Neutrophil (primary cell): ENCODE measurements at regions not wholly inside any gene's neighbourhood (a gene's known extent, or its start where the extent isn't known, plus 50 kb on each side); places are given as distances from the start of the nearest gene placed in this dataset.

Experiments
- H3K27ac ChIP-seq: fragments of 200-600 bp; sonication (generic); 2 replicates; pipeline ENCODE4 v1.5.1; 2016; ENCODE audit warnings: mild to moderate bottlenecking, moderate library complexity
- H3K27me3 ChIP-seq: fragments of 200-600 bp; sonication (generic); 2 replicates; pipeline ENCODE4 v1.6.0; 2016; ENCODE audit warnings: mild to moderate bottlenecking
- H3K36me3 ChIP-seq: fragments of 200-600 bp; sonication (generic); 2 replicates; pipeline ENCODE4 v1.5.1; 2017
- H3K4me1 ChIP-seq, 2 experiments: fragments of 200-600 bp in 1 of 2; sonication (generic) in 1 of 2; 1 replicate in 1 of 2; 2 replicates in 1 of 2; pipeline versions ENCODE4 v1.5.1 to v1.6.1; 2013 to 2016; ENCODE audit warnings: low read depth in 1 of 2, low read length in 1 of 2, mild to moderate bottlenecking in 1 of 2, moderate library complexity in 1 of 2; ENCODE audit not compliant: control insufficient read depth in 1 of 2, insufficient read depth in 1 of 2
- H3K4me3 ChIP-seq, 2 experiments: fragments of 200-600 bp in 1 of 2; sonication (generic) in 1 of 2; 1 replicate in 1 of 2; 2 replicates in 1 of 2; pipeline ENCODE4 v1.5.1; 2013 to 2016; ENCODE audit warnings: low read depth in 1 of 2, low read length in 1 of 2, mild to moderate bottlenecking in 1 of 2, moderate library complexity in 1 of 2
- H3K9me3 ChIP-seq: fragments of 200-600 bp; sonication (generic); 2 replicates; pipeline ENCODE4 v1.5.1; 2016
- TF ChIP-seq, protein P1 (sequence below): fragments of 200-600 bp; sonication (generic); IDR thresholded peaks from 2 replicates; pipeline ENCODE4 v1.5.1; 2016; ENCODE audit warnings: antibody characterized with exemption

DNA sequence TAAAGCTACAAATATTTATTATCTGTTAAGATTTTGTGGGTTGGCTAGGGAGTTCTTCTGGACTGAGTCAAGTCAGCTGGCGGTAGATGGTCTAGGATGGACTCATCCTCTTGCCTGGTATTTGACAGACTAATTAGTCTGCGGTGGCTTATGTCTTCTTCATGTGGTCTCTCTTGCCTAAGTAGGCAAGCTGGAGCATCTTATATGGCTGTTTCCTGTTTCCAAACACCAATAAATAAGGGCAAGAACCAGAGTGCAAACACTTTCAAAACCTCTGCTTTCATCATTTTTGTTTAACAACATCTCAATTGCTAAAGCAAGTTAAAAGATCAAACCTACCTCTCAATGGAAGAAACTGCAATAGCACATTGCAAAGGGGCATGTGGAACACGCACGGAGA, 484.8 kb downstream of the PTPRC start:
- TF ChIP-seq, protein P1, sequence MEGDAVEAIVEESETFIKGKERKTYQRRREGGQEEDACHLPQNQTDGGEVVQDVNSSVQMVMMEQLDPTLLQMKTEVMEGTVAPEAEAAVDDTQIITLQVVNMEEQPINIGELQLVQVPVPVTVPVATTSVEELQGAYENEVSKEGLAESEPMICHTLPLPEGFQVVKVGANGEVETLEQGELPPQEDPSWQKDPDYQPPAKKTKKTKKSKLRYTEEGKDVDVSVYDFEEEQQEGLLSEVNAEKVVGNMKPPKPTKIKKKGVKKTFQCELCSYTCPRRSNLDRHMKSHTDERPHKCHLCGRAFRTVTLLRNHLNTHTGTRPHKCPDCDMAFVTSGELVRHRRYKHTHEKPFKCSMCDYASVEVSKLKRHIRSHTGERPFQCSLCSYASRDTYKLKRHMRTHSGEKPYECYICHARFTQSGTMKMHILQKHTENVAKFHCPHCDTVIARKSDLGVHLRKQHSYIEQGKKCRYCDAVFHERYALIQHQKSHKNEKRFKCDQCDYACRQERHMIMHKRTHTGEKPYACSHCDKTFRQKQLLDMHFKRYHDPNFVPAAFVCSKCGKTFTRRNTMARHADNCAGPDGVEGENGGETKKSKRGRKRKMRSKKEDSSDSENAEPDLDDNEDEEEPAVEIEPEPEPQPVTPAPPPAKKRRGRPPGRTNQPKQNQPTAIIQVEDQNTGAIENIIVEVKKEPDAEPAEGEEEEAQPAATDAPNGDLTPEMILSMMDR = no peak
- Histone ChIP-seq H3K27ac (peak overlapping the region; percentile 53), H3K36me3 (no peaks in the 10 kb centered on the region)

DNA sequence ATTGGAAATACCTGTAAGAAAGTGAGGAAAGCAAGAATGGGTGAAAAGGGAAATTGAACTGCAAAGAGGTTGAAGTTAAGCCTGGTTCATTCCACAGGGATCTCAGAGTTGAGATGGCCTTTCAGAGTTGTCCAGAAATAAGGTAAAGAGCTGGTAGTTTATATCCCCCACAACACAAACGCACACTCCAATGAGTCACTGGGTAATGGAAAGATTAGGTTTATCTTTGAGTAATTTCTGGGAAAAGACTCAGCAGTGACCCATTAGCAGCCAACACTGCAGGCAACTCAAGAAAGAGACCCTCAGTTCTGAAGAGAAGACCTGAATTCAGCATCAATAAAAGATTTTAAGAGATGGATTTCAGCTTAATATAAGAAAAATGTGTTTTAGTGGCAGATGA, 485.5 kb downstream of the PTPRC start:
- TF ChIP-seq, protein P1 = no peak
- peaks cover 11 to 18% of the 10 kb centered on the region in 2 experiments for H3K4me1 ChIP-seq
- no peaks in the 10 kb centered on the region for H3K9me3 ChIP-seq
- no peaks in the 10 kb centered on the region for H3K36me3 ChIP-seq
- H3K27ac ChIP-seq = no peak overlapping the region
- no peak overlapping the region for H3K4me3 ChIP-seq
- H3K27me3 ChIP-seq = no peaks in the 10 kb centered on the region

More for the DNA sequence above, 484.8 kb downstream of the PTPRC start:
- Histone ChIP-seq H3K4me1 (peaks cover 11 to 18% of the 10 kb centered on the region in 2 experiments), H3K4me3 (no peak overlapping the region), H3K27me3 (no peaks in the 10 kb centered on the region), H3K9me3 (no peaks in the 10 kb centered on the region)

DNA sequence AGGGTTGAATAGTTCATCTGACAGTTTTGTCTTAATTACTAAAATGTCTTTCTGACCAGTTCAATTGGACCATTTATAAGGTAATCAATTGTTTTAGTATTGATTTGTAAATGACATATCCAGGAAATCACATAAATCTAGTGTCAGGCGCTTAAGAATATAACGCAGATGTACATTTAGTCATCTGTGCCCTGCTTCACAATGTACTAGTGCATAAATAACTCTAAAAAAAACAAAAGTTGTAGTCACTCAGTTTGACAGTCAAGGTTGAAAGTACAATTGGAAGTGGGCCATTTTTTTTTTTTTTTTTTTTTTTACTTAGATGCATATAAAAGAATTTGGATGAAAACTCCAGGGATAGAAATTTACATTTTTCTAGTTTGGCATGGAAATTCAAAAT, 490.4 kb downstream of the PTPRC start:
- H3K4me1 ChIP-seq = peaks cover 3 to 4% of the 10 kb centered on the region in 2 experiments
- H3K27ac ChIP-seq = no peak overlapping the region
- H3K27me3 ChIP-seq = no peaks in the 10 kb centered on the region
- no peaks in the 10 kb centered on the region for H3K36me3 ChIP-seq
- H3K9me3 ChIP-seq = no peaks in the 10 kb centered on the region
- TF ChIP-seq, protein P1 = no peak
- H3K4me3 ChIP-seq = no peak overlapping the region

DNA sequence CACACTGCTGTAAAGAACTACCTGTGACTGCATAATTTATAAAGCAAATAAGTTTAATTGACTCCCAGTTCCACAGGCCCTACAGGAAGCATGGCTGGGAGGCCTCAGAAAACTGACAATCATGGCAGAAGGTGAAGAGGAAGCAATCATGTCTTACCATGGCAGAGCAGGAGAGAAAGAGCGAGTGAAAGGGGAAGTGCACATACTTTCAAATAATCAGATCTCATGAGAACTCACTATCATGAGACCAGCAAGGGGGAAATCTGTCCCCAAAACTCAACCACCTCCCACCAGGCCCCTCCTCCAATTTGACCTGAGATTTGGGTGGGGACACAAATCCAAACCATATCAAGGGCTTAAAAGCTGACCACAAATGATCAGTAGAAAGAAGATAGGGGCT, 493.2 kb downstream of the PTPRC start:
- Histone ChIP-seq H3K9me3 (no peaks in the 10 kb centered on the region), H3K27me3 (no peaks in the 10 kb centered on the region), H3K27ac (no peak overlapping the region), H3K36me3 (no peaks in the 10 kb centered on the region), H3K4me1 (no peaks in the 10 kb centered on the region), H3K4me3 (no peak overlapping the region)
- TF ChIP-seq, protein P1 = no peak

DNA sequence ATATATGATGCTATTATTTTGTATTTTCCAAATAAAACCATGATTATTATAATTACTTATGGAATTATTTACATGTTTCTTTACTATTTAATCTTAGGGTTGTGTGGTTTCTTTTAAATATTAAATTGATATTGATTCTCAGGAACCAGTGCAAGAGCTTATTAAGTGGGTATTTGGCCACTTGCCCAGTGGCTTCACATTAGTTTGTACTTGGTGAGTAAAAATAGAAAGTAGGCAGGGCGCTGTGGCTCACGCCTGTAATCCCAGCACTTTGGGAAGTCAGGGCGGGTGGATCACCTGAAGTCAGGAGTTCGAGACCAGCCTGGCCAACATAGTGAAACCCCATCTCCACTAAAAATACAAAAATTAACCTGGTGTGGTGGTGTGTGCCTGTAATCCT, 497.1 kb downstream of the PTPRC start:
- TF ChIP-seq, protein P1 = no peak
- no peaks in the 10 kb centered on the region for H3K36me3 ChIP-seq
- no peaks in the 10 kb centered on the region for H3K27me3 ChIP-seq
- H3K4me3 ChIP-seq = no peak overlapping the region
- no peaks in the 10 kb centered on the region for H3K4me1 ChIP-seq
- H3K9me3 ChIP-seq = no peaks in the 10 kb centered on the region
- no peak overlapping the region for H3K27ac ChIP-seq

DNA sequence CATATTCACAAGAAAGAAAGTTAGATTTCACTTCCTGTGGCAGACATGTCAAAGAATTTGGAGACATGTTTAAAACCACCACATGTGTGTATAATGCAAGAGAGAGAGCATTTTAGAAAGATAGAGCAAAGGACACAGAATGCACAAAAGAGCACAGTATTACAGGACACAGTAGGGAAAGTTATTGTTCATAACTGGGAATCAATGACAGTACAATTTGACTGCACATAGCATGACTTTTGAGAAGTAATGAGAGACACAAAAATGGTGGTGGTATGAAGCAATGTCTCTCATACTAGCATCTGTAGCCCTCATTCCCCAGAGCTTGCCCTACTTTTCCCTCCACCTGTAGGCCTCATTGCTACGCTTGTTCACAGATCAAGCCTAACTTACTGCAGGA, 499.2 kb downstream of the PTPRC start:
- Histone ChIP-seq H3K9me3 (no peaks in the 10 kb centered on the region), H3K4me3 (no peak overlapping the region), H3K4me1 (no peaks in the 10 kb centered on the region), H3K36me3 (no peaks in the 10 kb centered on the region), H3K27me3 (no peaks in the 10 kb centered on the region), H3K27ac (no peak overlapping the region)
- TF ChIP-seq, protein P1 = no peak
